ENCODE measurements at regions not wholly inside any gene's neighbourhood (a gene's known extent, or its start where the extent isn't known, plus 50 kb on each side); places are given as distances from the start of the nearest gene placed in this dataset.

DNA sequence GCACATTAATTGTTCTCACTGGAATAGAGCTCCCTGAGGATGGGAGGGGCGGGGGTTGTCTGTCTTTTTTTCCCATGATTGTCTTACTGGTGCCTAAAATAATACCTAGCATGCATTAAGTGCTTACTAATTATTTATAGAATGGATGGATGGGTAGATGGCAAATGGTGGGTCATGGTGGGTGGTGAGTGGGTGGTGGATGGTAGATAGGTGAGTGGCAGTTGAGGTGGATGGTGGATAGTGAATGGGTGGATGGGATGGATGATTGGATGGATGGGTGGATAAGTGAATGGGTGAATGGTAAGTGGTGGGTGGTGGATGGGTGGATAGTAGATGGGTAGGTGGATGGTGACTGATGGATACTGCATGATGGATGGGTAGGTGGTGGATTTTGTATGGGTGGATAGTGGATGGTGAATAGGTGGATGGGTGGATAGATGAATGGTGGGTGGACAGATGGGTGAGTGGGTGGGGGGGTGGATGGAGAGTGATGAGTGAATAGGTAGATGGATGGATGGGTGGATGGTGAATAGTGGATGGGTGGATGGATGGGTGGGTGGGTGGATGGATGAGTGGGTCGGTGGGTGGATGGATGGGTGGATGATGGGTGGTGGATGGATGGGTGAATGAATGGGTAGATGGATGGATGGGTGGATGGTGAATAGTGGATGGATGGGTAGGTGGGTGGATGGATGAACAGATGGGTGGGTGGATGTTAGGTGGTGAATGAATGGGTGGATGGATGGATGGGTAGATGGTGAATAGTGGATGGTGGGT lies 51.6 kb downstream of the RBFOX3 start:
- Histone ChIP-seq H3K4ac (ENCODE audit: low read depth, low read length) (no peak overlapping the region), H3K27me3 (ENCODE audit: insufficient read depth, low read length) (no peaks in the 10 kb centered on the region), H2AFZ (ENCODE audit: low read length) (no peak overlapping the region), H2AK5ac (ENCODE audit: insufficient read length, low read length) (no peak overlapping the region), H3T11ph (ENCODE audit: low read length) (no peak overlapping the region), H4K8ac (replicated peaks; ENCODE audit: insufficient read length, low read depth, low read length) (no peak overlapping the region), H2BK120ac (ENCODE audit: low read depth, low read length, poor library complexity, severe bottlenecking) (no peak overlapping the region), H3K23ac (ENCODE audit: insufficient read length, low read depth, low read length) (no peak overlapping the region), H2BK15ac (ENCODE audit: low read depth, low read length) (no peak overlapping the region), H3K14ac (ENCODE audit: insufficient read depth, low read length) (no peak overlapping the region), H3K23me2 (ENCODE audit: insufficient read length, low read depth, low read length, poor library complexity, severe bottlenecking) (no peaks in the 10 kb centered on the region), H4K20me1 (ENCODE audit: control insufficient read depth, insufficient read depth, insufficient read length) (no peaks in the 10 kb centered on the region), H3K79me1 (ENCODE audit: insufficient read depth, low read depth, low read length, poor library complexity, severe bottlenecking) (no peaks in the 10 kb centered on the region), H3K18ac (ENCODE audit: insufficient read length, low read depth, low read length) (no peak overlapping the region), H3K79me2 (ENCODE audit: insufficient read depth, low read length) (no peaks in the 10 kb centered on the region), H2BK5ac (ENCODE audit: insufficient read length, low read length) (no peak overlapping the region), H4K5ac (ENCODE audit: insufficient read length, low read depth, low read length) (no peak overlapping the region), H3K4me2 (ENCODE audit: insufficient read depth, insufficient read length, low read length) (no peak overlapping the region), H3K27ac (ENCODE audit: insufficient read length, low read depth, low read length) (no peak overlapping the region), H3K9me3 (ENCODE audit: control insufficient read depth, low read depth, low read length) (no peaks in the 10 kb centered on the region), H2BK20ac (ENCODE audit: low read depth, low read length, poor library complexity, severe bottlenecking) (no peak overlapping the region), H3K56ac (ENCODE audit: insufficient read length, low read depth, low read length) (no peak overlapping the region), H4K91ac (ENCODE audit: insufficient read length, low read depth, low read length) (no peak overlapping the region), H3K9ac (ENCODE audit: extremely low read depth, insufficient read length, low read length) (no peak overlapping the region), H3K4me1 (ENCODE audit: insufficient read depth, low read length) (no peaks in the 10 kb centered on the region), H2BK12ac (ENCODE audit: insufficient read length, low read depth, low read length) (no peak overlapping the region)
- Mint-ChIP-seq H3K9me3 (peaks cover 4 to 5% of the 10 kb centered on the region in 2 experiments; a peak in 3 of 5 replicates), H3K27me3 (ENCODE audit: low read depth) (peaks cover 14% of the 10 kb centered on the region), H3K27ac (no peak overlapping the region), H3K36me3 (ENCODE audit: insufficient read depth in 1 of 3, low read depth in 3 of 3) (peaks cover 0 to 5% (median 2%) of the 10 kb centered on the region in 3 experiments; a peak in 4 of 7 replicates), H3K4me3 (no peak overlapping the region), H3K4me1 (peaks cover 12 to 14% of the 10 kb centered on the region in 2 experiments)
- no peak for DNase-seq
- TF ChIP-seq, protein P1, sequence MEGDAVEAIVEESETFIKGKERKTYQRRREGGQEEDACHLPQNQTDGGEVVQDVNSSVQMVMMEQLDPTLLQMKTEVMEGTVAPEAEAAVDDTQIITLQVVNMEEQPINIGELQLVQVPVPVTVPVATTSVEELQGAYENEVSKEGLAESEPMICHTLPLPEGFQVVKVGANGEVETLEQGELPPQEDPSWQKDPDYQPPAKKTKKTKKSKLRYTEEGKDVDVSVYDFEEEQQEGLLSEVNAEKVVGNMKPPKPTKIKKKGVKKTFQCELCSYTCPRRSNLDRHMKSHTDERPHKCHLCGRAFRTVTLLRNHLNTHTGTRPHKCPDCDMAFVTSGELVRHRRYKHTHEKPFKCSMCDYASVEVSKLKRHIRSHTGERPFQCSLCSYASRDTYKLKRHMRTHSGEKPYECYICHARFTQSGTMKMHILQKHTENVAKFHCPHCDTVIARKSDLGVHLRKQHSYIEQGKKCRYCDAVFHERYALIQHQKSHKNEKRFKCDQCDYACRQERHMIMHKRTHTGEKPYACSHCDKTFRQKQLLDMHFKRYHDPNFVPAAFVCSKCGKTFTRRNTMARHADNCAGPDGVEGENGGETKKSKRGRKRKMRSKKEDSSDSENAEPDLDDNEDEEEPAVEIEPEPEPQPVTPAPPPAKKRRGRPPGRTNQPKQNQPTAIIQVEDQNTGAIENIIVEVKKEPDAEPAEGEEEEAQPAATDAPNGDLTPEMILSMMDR (conservative IDR thresholded peaks at IDR 0.05): no peak
- WGBS (ENCODE audit: extremely low coverage, insufficient read length, low lambda C conversion rate): no CpG with 5 or more reads among the region's 2 CpGs

Measured in H9 (cell line).